ENCODE measurements at regions not wholly inside any gene's neighbourhood (a gene's known extent, or its start where the extent isn't known, plus 50 kb on each side); places are given as distances from the start of the nearest gene placed in this dataset.

GRCh38 chr13:57326532-57326931 is 159.5 kb downstream of the PRR20E start (continued):
- no peak for TF ChIP-seq PKNOX1 (IDR thresholded peaks at IDR 0.05)
- no peak for TF ChIP-seq ATF7 (IDR thresholded peaks at IDR 0.05; ENCODE audit: low read depth)
- TF ChIP-seq NR2C1 (IDR thresholded peaks at IDR 0.05), result no peak
- no peak for TF ChIP-seq USF1 (IDR thresholded peaks at IDR 0.05; ENCODE audit: borderline replicate concordance, extremely low read length, insufficient read depth, low read depth, low read length)
- TF ChIP-seq RELA (IDR thresholded peaks at IDR 0.05; ENCODE audit: borderline replicate concordance, partially characterized antibody), result no peak
- no peak for TF ChIP-seq GATAD2B (conservative IDR thresholded peaks at IDR 0.05; ENCODE audit: low read depth)
- TF ChIP-seq BCLAF1 (IDR thresholded peaks at IDR 0.05), result no peak

- Histone ChIP-seq H2AFZ (ENCODE audit: control insufficient read depth, low read depth, low read length) (no peak overlapping the region), H3K4me1 (ENCODE audit: control insufficient read depth, insufficient read depth, low read length) (no peaks in the 10 kb centered on the region), H3K9me3 (replicated peaks; ENCODE audit: control insufficient read depth, insufficient read depth, low read length) (no peaks in the 10 kb centered on the region), H3K4me3 (no peak overlapping the region), H3K36me3 (ENCODE audit: control insufficient read depth in 2 of 2, insufficient read depth in 2 of 2, low read length in 1 of 2) (no peaks in the 10 kb centered on the region), H4K20me1 (ENCODE audit: control insufficient read depth, insufficient read depth) (no peaks in the 10 kb centered on the region), H3K9ac (ENCODE audit: control insufficient read depth, insufficient read depth, low read length) (no peak overlapping the region), H3K27me3 (replicated peaks in 1 of 2; ENCODE audit: control insufficient read depth in 2 of 2, insufficient read depth in 2 of 2, low read length in 1 of 2) (no peaks in the 10 kb centered on the region), H3K79me2 (ENCODE audit: control insufficient read depth, insufficient read depth, low read length) (no peaks in the 10 kb centered on the region), H3K27ac (ENCODE audit: control insufficient read depth, insufficient read depth) (no peak overlapping the region), H3K4me2 (ENCODE audit: control insufficient read depth, insufficient read depth) (no peak overlapping the region)
- ChIA-PET SMC1A (ENCODE audit: uncharacterized antibody, unreplicated experiment) (no interaction called here), POLR2A (no interaction called here), RAD21 (ENCODE audit: unreplicated experiment) (no interaction called here), CTCF (no interaction called here)
- intact Hi-C loops (cut with micrococcal nuclease; ENCODE audit: unreplicated experiment), result no loop called here
- DNase-seq (ENCODE audit: low read depth, low spot score) (no peak), FAIRE-seq (no peak), ATAC-seq (no peak)
- WGBS (ENCODE audit: insufficient coverage, insufficient replicate concordance, low lambda C conversion rate, missing lambda C conversion rate), result 44% methylated on average over 2 of the region's 2 CpGs
- TF ChIP-seq ATF3 (IDR thresholded peaks at IDR 0.05; ENCODE audit: borderline replicate concordance, extremely low read depth, low read depth, low read length), result no peak
- no TSS peak for BruUV-seq (replicated peaks)
- in situ Hi-C loops (cut with MboI), result no loop called here
These were observed 173.9 kb downstream of the PRR20E start for GRCh38 chr13:57340878-57341277.

All from GM12878 (cell line).